ENCODE measurements at regions not wholly inside any gene's neighbourhood (a gene's known extent, or its start where the extent isn't known, plus 50 kb on each side); places are given as distances from the start of the nearest gene placed in this dataset.

- no peaks in the 10 kb centered on the region for H3K79me2 ChIP-seq (ENCODE audit: control insufficient read depth, low read length)
- no peak for TF ChIP-seq EZH2phosphoT487 (IDR thresholded peaks at IDR 0.05; ENCODE audit: borderline replicate concordance, low read length)
- TF ChIP-seq CTCF (IDR thresholded peaks at IDR 0.05; ENCODE audit: low read depth, low read length, poor library complexity, severe bottlenecking), result no peak
- H3F3A ChIP-seq (ENCODE audit: control insufficient read depth, insufficient read depth), result no peaks in the 10 kb centered on the region
- H3K4me1 ChIP-seq (ENCODE audit: control insufficient read depth, low read length), result no peaks in the 10 kb centered on the region
- H3K4me2 ChIP-seq (ENCODE audit: low read length), result no peak overlapping the region
- H4K20me1 ChIP-seq (ENCODE audit: control insufficient read depth, insufficient read depth, low read depth, low read length), result no peaks in the 10 kb centered on the region
- no peaks in the 10 kb centered on the region for H3K9me2 ChIP-seq (replicated peaks; ENCODE audit: control insufficient read depth, low read length)
- no peak overlapping the region for H3K27ac ChIP-seq (ENCODE audit: low read depth, low read length)
- H3K4me3 ChIP-seq (ENCODE audit: low read length), result no peak overlapping the region
- H3K9me3 ChIP-seq (ENCODE audit: control insufficient read depth, insufficient read depth, low read length), result peaks cover 13% of the 10 kb centered on the region; the same call in 1 of the 2 replicates
- H3K27me3 ChIP-seq (ENCODE audit: control insufficient read depth, low read length), result no peaks in the 10 kb centered on the region
- no peaks in the 10 kb centered on the region for H3K36me3 ChIP-seq (ENCODE audit: control insufficient read depth, low read length)
Measured at GRCh38 chr15:27638958-27639357, 460.2 kb downstream of the OCA2 start.

GRCh38 chr15:27635916-27636315, 463.2 kb downstream of the OCA2 start:
- Histone ChIP-seq H3K27me3 (ENCODE audit: control insufficient read depth, low read length) (no peaks in the 10 kb centered on the region), H3K4me2 (ENCODE audit: low read length) (no peak overlapping the region), H3K9me3 (ENCODE audit: control insufficient read depth, insufficient read depth, low read length) (peaks cover 16% of the 10 kb centered on the region; the same call in 1 of the 2 replicates), H4K20me1 (ENCODE audit: control insufficient read depth, insufficient read depth, low read depth, low read length) (no peaks in the 10 kb centered on the region), H3K4me3 (ENCODE audit: low read length) (no peak overlapping the region), H3F3A (ENCODE audit: control insufficient read depth, insufficient read depth) (no peaks in the 10 kb centered on the region), H3K9me2 (replicated peaks; ENCODE audit: control insufficient read depth, low read length) (no peaks in the 10 kb centered on the region), H3K4me1 (ENCODE audit: control insufficient read depth, low read length) (no peaks in the 10 kb centered on the region), H3K27ac (ENCODE audit: low read depth, low read length) (no peak overlapping the region), H3K79me2 (ENCODE audit: control insufficient read depth, low read length) (no peaks in the 10 kb centered on the region), H3K36me3 (ENCODE audit: control insufficient read depth, low read length) (no peaks in the 10 kb centered on the region)
- TF ChIP-seq CTCF (IDR thresholded peaks at IDR 0.05; ENCODE audit: low read depth, low read length, poor library complexity, severe bottlenecking) (no peak), EZH2phosphoT487 (IDR thresholded peaks at IDR 0.05; ENCODE audit: borderline replicate concordance, low read length) (no peak)

- H3K79me2 ChIP-seq (ENCODE audit: control insufficient read depth, low read length), result no peaks in the 10 kb centered on the region
- H3K4me1 ChIP-seq (ENCODE audit: control insufficient read depth, low read length), result no peaks in the 10 kb centered on the region
- H3K9me3 ChIP-seq (ENCODE audit: control insufficient read depth, insufficient read depth, low read length), result peaks cover 9% of the 10 kb centered on the region; the same call in 1 of the 2 replicates
- no peak for TF ChIP-seq EZH2phosphoT487 (IDR thresholded peaks at IDR 0.05; ENCODE audit: borderline replicate concordance, low read length)
- TF ChIP-seq CTCF (IDR thresholded peaks at IDR 0.05; ENCODE audit: low read depth, low read length, poor library complexity, severe bottlenecking), result no peak
- no peaks in the 10 kb centered on the region for H3K36me3 ChIP-seq (ENCODE audit: control insufficient read depth, low read length)
- H3K4me2 ChIP-seq (ENCODE audit: low read length), result no peak overlapping the region
- no peak overlapping the region for H3K4me3 ChIP-seq (ENCODE audit: low read length)
- H3F3A ChIP-seq (ENCODE audit: control insufficient read depth, insufficient read depth), result no peaks in the 10 kb centered on the region
- H3K27me3 ChIP-seq (ENCODE audit: control insufficient read depth, low read length), result no peaks in the 10 kb centered on the region
- no peaks in the 10 kb centered on the region for H4K20me1 ChIP-seq (ENCODE audit: control insufficient read depth, insufficient read depth, low read depth, low read length)
- H3K9me2 ChIP-seq (replicated peaks; ENCODE audit: control insufficient read depth, low read length), result no peaks in the 10 kb centered on the region
- H3K27ac ChIP-seq (ENCODE audit: low read depth, low read length), result no peak overlapping the region
Measured at GRCh38 chr15:27628486-27628885, 470.6 kb downstream of the OCA2 start.

All from DOHH2 (cell line).